ENCODE measurements at regions not wholly inside any gene's neighbourhood (a gene's known extent, or its start where the extent isn't known, plus 50 kb on each side); places are given as distances from the start of the nearest gene placed in this dataset.

- no peaks in the 10 kb centered on the region for H3K27me3 Mint-ChIP-seq (ENCODE audit: low read depth)
- no peaks in the 10 kb centered on the region for H3K9me3 Mint-ChIP-seq
- no peaks in the 10 kb centered on the region for H3K36me3 Mint-ChIP-seq (ENCODE audit: low read depth)
- H3K4me3 Mint-ChIP-seq = no peak overlapping the region
- no peak overlapping the region for H3K27ac Mint-ChIP-seq (ENCODE audit: unreplicated experiment)
- H3K4me1 Mint-ChIP-seq = peaks cover 24% of the 10 kb centered on the region
- no peak for DNase-seq (ENCODE audit: low read depth, low spot score)
- TF ChIP-seq CTCF (conservative IDR thresholded peaks at IDR 0.05) = no peak
These were observed 429.3 kb upstream of the CADM1 start for GRCh38 chr11:115933564-115933963.

- H3K4me3 Mint-ChIP-seq = no peak overlapping the region
- no peak for TF ChIP-seq CTCF (conservative IDR thresholded peaks at IDR 0.05)
These were observed 427.4 kb upstream of the CADM1 start for GRCh38 chr11:115931548-115932083.

DNA sequence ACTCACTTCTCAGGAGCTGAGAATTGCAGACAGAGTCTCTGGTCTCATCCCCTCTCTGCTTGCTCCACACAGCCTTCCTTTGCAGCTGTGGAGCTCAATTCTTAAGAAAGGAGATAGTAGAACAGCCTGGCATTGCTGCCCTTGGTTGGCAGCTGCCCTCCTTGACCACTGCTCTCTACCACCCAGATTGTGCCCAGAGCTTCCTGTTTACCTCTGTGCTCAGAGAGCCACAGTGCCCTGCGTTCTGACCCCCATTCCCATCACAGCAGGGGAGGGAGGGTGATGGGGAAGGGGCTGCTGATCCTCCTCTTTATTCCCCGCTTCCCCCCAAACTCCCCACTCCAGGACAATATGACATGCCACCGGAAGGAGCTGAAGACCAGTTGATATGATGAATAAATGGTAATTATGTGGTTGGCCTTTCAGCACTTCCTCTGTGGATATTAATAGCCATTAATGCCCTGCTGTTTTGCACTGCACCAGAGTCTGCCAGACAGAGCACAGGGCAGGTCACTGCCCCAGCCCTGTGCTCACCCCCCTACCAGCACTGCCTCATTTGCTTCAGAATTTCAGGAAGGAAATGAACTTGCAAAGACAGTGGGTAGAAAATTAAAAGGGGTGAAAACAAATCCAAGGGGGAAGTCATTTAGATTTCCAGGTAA lies 426.8 kb upstream of the CADM1 start:
- H3K4me1 Mint-ChIP-seq = peaks cover 29% of the 10 kb centered on the region
- no peaks in the 10 kb centered on the region for H3K27me3 Mint-ChIP-seq (ENCODE audit: low read depth)
- H3K9me3 Mint-ChIP-seq = no peaks in the 10 kb centered on the region
- no peak for TF ChIP-seq CTCF (conservative IDR thresholded peaks at IDR 0.05)
- H3K4me3 Mint-ChIP-seq = no peak overlapping the region
- H3K36me3 Mint-ChIP-seq (ENCODE audit: low read depth) = no peaks in the 10 kb centered on the region
- no peak for DNase-seq (ENCODE audit: low read depth, low spot score)
- H3K27ac Mint-ChIP-seq (ENCODE audit: unreplicated experiment) = no peak overlapping the region

More at GRCh38 chr11:115931548-115932083, 427.4 kb upstream of the CADM1 start:
- Mint-ChIP-seq H3K36me3 (ENCODE audit: low read depth) (no peaks in the 10 kb centered on the region), H3K27me3 (ENCODE audit: low read depth) (no peaks in the 10 kb centered on the region), H3K4me1 (peaks cover 29% of the 10 kb centered on the region), H3K27ac (ENCODE audit: unreplicated experiment) (no peak overlapping the region), H3K9me3 (no peaks in the 10 kb centered on the region)
- no peak for DNase-seq (ENCODE audit: low read depth, low spot score)

GRCh38 chr11:115930291-115930690 lies 426.1 kb upstream of the CADM1 start:
- Mint-ChIP-seq H3K9me3 (no peaks in the 10 kb centered on the region), H3K36me3 (ENCODE audit: low read depth) (no peaks in the 10 kb centered on the region), H3K4me1 (peaks cover 29% of the 10 kb centered on the region), H3K27ac (ENCODE audit: unreplicated experiment) (no peak overlapping the region), H3K27me3 (ENCODE audit: low read depth) (no peaks in the 10 kb centered on the region), H3K4me3 (no peak overlapping the region)
- no peak for DNase-seq (ENCODE audit: low read depth, low spot score)
- TF ChIP-seq CTCF (conservative IDR thresholded peaks at IDR 0.05) = no peak

DNA sequence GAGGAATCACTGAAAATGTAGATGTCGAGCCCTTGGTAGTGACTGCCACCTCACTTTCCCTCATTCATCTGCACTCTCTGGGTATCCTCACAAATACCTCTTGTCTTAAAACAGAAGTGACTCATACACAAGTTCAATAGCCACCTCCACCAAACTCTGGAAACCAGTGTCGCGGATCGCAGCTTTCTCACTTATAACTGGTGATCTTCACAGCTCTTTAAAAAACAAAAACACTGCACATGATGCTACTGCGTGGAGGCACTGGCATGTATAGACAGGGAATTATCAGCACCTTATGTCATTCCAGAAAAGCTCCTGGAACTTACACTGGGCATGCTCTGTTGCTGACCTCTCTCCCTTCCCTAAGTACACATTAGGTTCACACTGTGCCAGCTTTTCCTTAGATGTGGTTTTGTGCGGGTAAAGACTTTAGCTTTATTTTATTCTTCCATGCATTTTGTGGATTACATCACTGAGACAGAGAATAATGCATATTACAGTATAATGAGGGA lies 425.5 kb upstream of the CADM1 start:
- no peak overlapping the region for H3K4me3 Mint-ChIP-seq
- peaks cover 29% of the 10 kb centered on the region for H3K4me1 Mint-ChIP-seq
- no peak for TF ChIP-seq CTCF (conservative IDR thresholded peaks at IDR 0.05)
- H3K9me3 Mint-ChIP-seq = no peaks in the 10 kb centered on the region
- H3K36me3 Mint-ChIP-seq (ENCODE audit: low read depth) = no peaks in the 10 kb centered on the region
- no peaks in the 10 kb centered on the region for H3K27me3 Mint-ChIP-seq (ENCODE audit: low read depth)
- H3K27ac Mint-ChIP-seq (ENCODE audit: unreplicated experiment) = no peak overlapping the region
- DNase-seq (ENCODE audit: low read depth, low spot score) = no peak
